ENCODE measurements at regions not wholly inside any gene's neighbourhood (a gene's known extent, or its start where the extent isn't known, plus 50 kb on each side); places are given as distances from the start of the nearest gene placed in this dataset.

DNA sequence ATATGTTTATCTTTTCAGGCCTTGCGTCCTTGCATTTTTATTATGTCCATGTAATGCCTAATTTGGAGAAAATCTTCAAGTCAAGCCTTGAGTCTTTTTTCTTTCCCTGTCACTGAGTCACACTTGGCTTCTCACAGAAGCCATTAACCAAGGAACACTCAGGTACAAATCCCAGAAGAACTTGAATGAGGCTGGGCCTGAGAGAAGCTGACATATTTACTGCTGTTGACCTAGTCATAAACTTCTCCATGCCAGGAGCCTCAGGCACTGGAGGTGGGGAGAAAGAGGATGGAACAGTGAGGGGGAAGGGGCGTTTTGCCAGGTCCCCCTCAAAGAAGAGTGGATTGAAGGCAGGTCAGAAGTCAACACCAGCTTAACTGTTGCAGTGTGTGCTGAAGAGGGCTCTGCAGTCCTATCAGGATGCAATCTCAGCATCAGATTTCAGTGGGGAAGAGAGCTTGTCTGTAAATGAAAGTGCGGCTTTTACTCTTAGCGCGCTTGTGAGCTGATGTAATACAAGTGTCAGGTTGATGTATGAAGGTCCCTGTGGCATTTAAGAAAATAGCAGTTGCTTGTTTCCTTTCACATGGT lies 526.0 kb downstream of the ETS1 start:
- Histone ChIP-seq H3K36me3 (no peaks in the 10 kb centered on the region), H3K27me3 (replicated peaks; ENCODE audit: insufficient read depth) (no peaks in the 10 kb centered on the region), H3K4me3 (peak overlapping the region; percentile 35), H3K9me3 (no peaks in the 10 kb centered on the region), H3K27ac (peak overlapping the region; percentile 86 to 88), H3K4me1 (ENCODE audit: control insufficient read depth in 1 of 2, low read depth in 2 of 2) (peaks cover 24 to 50% of the 10 kb centered on the region in 2 donors)
- TF ChIP-seq, protein P1, sequence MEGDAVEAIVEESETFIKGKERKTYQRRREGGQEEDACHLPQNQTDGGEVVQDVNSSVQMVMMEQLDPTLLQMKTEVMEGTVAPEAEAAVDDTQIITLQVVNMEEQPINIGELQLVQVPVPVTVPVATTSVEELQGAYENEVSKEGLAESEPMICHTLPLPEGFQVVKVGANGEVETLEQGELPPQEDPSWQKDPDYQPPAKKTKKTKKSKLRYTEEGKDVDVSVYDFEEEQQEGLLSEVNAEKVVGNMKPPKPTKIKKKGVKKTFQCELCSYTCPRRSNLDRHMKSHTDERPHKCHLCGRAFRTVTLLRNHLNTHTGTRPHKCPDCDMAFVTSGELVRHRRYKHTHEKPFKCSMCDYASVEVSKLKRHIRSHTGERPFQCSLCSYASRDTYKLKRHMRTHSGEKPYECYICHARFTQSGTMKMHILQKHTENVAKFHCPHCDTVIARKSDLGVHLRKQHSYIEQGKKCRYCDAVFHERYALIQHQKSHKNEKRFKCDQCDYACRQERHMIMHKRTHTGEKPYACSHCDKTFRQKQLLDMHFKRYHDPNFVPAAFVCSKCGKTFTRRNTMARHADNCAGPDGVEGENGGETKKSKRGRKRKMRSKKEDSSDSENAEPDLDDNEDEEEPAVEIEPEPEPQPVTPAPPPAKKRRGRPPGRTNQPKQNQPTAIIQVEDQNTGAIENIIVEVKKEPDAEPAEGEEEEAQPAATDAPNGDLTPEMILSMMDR (IDR thresholded peaks at IDR 0.05), result no peak
- peak; percentile 38 for ATAC-seq (ENCODE audit: insufficient number of reproducible peaks, low FRiP score, low read depth)
- DNase-seq (ENCODE audit: low spot score), result no peak

DNA sequence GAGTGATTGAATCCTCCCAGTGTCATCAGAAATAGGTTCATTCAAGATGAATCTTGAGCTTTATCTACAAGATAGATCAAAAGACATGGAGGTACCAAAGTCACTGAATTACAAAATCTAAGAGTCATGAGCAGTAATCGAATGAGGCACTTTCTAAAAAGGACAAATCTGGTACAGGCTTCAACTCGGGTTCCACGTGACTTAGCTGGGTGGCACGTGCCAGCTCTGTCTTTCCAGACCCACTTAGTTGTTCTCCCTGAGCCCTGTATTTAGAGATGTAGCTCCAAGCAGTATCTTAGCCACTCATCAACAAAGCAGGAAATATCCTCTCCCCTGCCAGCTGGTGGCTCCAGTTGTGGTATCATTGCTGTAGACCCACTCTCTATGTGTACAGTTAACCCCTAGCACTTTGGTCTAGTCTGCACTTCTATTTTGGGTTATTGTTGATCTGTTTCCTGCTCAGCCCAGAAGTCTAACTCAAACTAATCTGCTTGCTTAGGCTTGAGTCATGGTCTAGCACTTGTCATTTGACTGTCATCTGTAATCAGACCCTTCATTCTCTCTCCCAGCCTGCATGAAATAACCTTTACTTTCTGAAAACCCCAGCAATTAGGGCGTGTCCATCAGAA lies 528.7 kb downstream of the ETS1 start:
- DNase-seq (ENCODE audit: low spot score), result no peak
- Histone ChIP-seq H3K9me3 (no peaks in the 10 kb centered on the region), H3K36me3 (no peaks in the 10 kb centered on the region), H3K4me3 (no peak overlapping the region), H3K4me1 (ENCODE audit: control insufficient read depth in 1 of 2, low read depth in 2 of 2) (peaks cover 27 to 61% of the 10 kb centered on the region in 2 donors), H3K27me3 (replicated peaks; ENCODE audit: insufficient read depth) (no peaks in the 10 kb centered on the region), H3K27ac (peak overlapping the region; percentile 86 to 88)
- ATAC-seq (ENCODE audit: insufficient number of reproducible peaks, low FRiP score, low read depth), result no peak
- TF ChIP-seq, protein P1 (IDR thresholded peaks at IDR 0.05), result no peak

DNA sequence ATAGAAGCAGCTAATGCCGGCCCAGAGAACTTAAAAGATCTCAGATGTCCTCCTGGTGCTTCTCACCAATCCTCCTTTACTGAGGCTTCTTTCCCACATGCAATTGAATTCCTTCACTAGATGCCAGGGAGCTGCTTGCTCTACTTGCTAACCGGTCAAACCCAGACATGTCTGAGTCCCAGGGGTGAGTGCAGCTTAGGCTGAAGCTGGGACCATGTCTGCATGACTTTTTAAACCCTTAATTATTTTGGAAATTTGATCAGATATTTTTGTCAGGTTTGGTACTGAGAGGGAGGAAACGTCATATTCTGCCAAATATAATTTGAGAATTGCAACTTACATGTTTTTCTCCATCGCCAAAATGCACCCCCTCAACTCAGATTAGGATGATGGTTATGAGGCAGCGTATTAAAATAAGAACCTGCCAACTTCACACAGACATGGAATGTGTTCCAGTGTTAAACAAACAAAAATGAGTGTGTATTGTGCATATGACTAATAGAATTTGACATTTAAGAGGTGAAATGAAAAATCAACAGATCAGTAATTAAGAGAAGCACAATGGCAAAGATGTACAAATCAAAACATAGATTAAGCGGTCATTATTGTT lies 529.5 kb downstream of the ETS1 start:
- no peak for ATAC-seq (ENCODE audit: insufficient number of reproducible peaks, low FRiP score, low read depth)
- Histone ChIP-seq H3K27me3 (replicated peaks; ENCODE audit: insufficient read depth) (no peaks in the 10 kb centered on the region), H3K4me1 (ENCODE audit: control insufficient read depth in 1 of 2, low read depth in 2 of 2) (peaks cover 33 to 69% of the 10 kb centered on the region in 2 donors), H3K36me3 (no peaks in the 10 kb centered on the region), H3K4me3 (no peak overlapping the region), H3K27ac (peak overlapping the region; percentile 77 to 88), H3K9me3 (no peaks in the 10 kb centered on the region)
- DNase-seq (ENCODE audit: low spot score), result no peak
- TF ChIP-seq, protein P1 (IDR thresholded peaks at IDR 0.05), result no peak

DNA sequence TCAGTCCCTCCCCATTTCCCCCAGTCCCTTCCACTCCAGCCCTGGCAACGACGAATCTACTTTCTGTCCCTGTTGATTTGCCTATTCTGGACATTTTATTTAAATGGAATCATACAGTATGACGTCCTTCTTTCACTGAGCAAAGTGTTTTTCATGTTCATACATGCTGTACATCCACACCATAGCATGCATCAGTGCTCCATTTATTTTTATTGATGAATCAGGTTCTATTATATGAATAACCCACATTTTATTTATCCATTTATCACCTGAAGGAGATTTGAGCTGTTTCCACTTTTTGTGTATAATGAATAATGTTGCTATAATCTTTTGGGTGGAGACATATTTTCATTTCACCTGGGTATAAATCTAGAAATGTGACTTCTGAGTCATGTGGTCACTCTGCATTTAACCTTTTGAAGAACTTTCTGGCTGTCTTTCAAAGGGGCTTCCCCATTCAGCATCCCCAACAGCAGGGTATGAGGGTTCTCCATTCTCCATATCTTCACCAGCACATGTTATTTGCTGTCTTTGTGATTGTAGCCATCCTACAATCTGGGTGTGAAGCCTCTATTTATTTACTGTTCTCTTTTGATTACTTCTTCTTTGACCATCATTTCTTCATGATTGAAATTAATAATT lies 531.7 kb downstream of the ETS1 start:
- Histone ChIP-seq H3K36me3 (no peaks in the 10 kb centered on the region), H3K9me3 (no peaks in the 10 kb centered on the region), H3K27me3 (replicated peaks; ENCODE audit: insufficient read depth) (no peaks in the 10 kb centered on the region), H3K4me1 (ENCODE audit: control insufficient read depth in 1 of 2, low read depth in 2 of 2) (peaks cover 20 to 56% of the 10 kb centered on the region in 2 donors), H3K27ac (no peak overlapping the region), H3K4me3 (no peak overlapping the region)
- ATAC-seq (ENCODE audit: insufficient number of reproducible peaks, low FRiP score, low read depth), result no peak
- no peak for DNase-seq (ENCODE audit: low spot score)
- TF ChIP-seq, protein P1 (IDR thresholded peaks at IDR 0.05), result no peak
